HEK293 (cell line): ENCODE measurements at regions not wholly inside any gene's neighbourhood (a gene's known extent, or its start where the extent isn't known, plus 50 kb on each side); places are given as distances from the start of the nearest gene placed in this dataset.

Experiments
- CTCF ChIA-PET: fragments of 350-600 bp; formaldehyde crosslinking; extraction: SDS; loops from one replicate; lab custom pipeline; 2021; ENCODE audit warnings: antibody characterized with exemption; lab: Yijun Ruan, JAX
- POLR2A ChIA-PET: fragments of 300-600 bp; formaldehyde crosslinking; extraction: SDS; loops from one replicate; lab custom pipeline; 2020; ENCODE audit warnings: antibody characterized with exemption, inconsistent platforms; lab: Yijun Ruan, JAX
- H3K27ac ChIP-seq: fragments of 200-500 bp; sonication (Bioruptor generic); 2 replicates; pipeline ENCODE4 v1.5.1; 2014; ENCODE audit warnings: low read depth, low read length, control low read depth, inconsistent platforms; ENCODE audit errors: extremely low read depth
- H3K36me3 ChIP-seq, 2 experiments: fragments of 200-500 bp in 1 of 2; sonication (Bioruptor generic) in 1 of 2; 1 replicate in 1 of 2; 2 replicates in 1 of 2; pipeline ENCODE4 v1.5.1; 2014 to 2017; ENCODE audit warnings: inconsistent platforms in 2 of 2, low read length in 2 of 2; ENCODE audit not compliant: control insufficient read depth in 2 of 2, insufficient read depth in 1 of 2
- H3K4me1 ChIP-seq: fragments of 200-500 bp; sonication (Bioruptor generic); 2 replicates; pipeline ENCODE4 v1.5.1; 2014; ENCODE audit warnings: mild to moderate bottlenecking, low read length, inconsistent platforms; ENCODE audit not compliant: control insufficient read depth, insufficient read depth
- H3K4me3 ChIP-seq: 2 replicates; pipeline ENCODE4 v1.5.1; 2011; ENCODE audit warnings: low read depth, mild to moderate bottlenecking, control low read depth, low read length, moderate library complexity
- H3K9me3 ChIP-seq: fragments of 200-500 bp; sonication (Bioruptor generic); 2 replicates; pipeline ENCODE4 v1.5.1; 2014; ENCODE audit warnings: low read depth, low read length, inconsistent platforms; ENCODE audit not compliant: control insufficient read depth, insufficient read depth
- BCL11A ChIP-seq: fragments of 450-650 bp; formaldehyde crosslinking; IDR thresholded peaks from 2 replicates; pipeline ENCODE4 v1.5.1; 2016; ENCODE audit warnings: low read depth, missing biosample characterization, missing genetic modification characterization
- HOXD13 ChIP-seq: sonication (generic); formaldehyde crosslinking; IDR thresholded peaks from 2 replicates; pipeline ENCODE4 v1.8.0; 2022; ENCODE audit warnings: missing genetic modification reagents, borderline replicate concordance
- IKZF3 ChIP-seq: fragments of 450-650 bp; IDR thresholded peaks from 2 replicates; pipeline ENCODE4 v1.5.0; 2018; ENCODE audit warnings: missing biosample characterization, mild to moderate bottlenecking, missing genetic modification characterization, moderate library complexity
- OVOL3 ChIP-seq: fragments of 450-650 bp; formaldehyde crosslinking; IDR thresholded peaks from 2 replicates; pipeline ENCODE4 v1.5.1; 2016; ENCODE audit warnings: missing biosample characterization, missing genetic modification characterization
- PRDM6 ChIP-seq: fragments of 450-650 bp; formaldehyde crosslinking; IDR thresholded peaks from 2 replicates; pipeline ENCODE4 v1.5.1; 2017; ENCODE audit warnings: missing biosample characterization, missing genetic modification characterization
- ZBTB8A ChIP-seq: fragments of 450-650 bp; formaldehyde crosslinking; IDR thresholded peaks from 2 replicates; pipeline ENCODE4 v1.5.1; 2016; ENCODE audit warnings: missing biosample characterization, missing genetic modification characterization
- ZFHX2 ChIP-seq: fragments of 450-650 bp; formaldehyde crosslinking; conservative IDR thresholded peaks from 2 replicates; pipeline ENCODE4 v1.5.1; 2016; ENCODE audit warnings: missing biosample characterization, missing genetic modification characterization
- ZNF132 ChIP-seq: fragments of 450-650 bp; formaldehyde crosslinking; IDR thresholded peaks from 2 replicates; pipeline ENCODE4 v1.5.1; 2017; ENCODE audit warnings: missing biosample characterization, missing genetic modification characterization, borderline replicate concordance
- ZNF146 ChIP-seq: fragments of 450-650 bp; formaldehyde crosslinking; IDR thresholded peaks from 2 replicates; pipeline ENCODE4 v1.5.1; 2016; ENCODE audit warnings: missing biosample characterization, missing genetic modification characterization
- ZNF221 ChIP-seq: fragments of 450-650 bp; formaldehyde crosslinking; IDR thresholded peaks from 2 replicates; pipeline ENCODE4 v1.5.1; 2017; ENCODE audit warnings: missing biosample characterization, missing genetic modification characterization, borderline replicate concordance
- ZNF223 ChIP-seq: fragments of 450-650 bp; formaldehyde crosslinking; IDR thresholded peaks from 2 replicates; pipeline ENCODE4 v1.5.1; 2016; ENCODE audit warnings: missing biosample characterization, missing genetic modification characterization
- ZNF248 ChIP-seq: fragments of 450-650 bp; formaldehyde crosslinking; IDR thresholded peaks from 2 replicates; pipeline ENCODE4 v1.5.1; 2017; ENCODE audit warnings: missing biosample characterization, missing genetic modification characterization
- ZNF266 ChIP-seq: fragments of 450-650 bp; formaldehyde crosslinking; IDR thresholded peaks from 2 replicates; pipeline ENCODE4 v1.5.1; 2016; ENCODE audit warnings: missing biosample characterization, missing genetic modification characterization, low read depth
- ZNF37A ChIP-seq: fragments of 450-650 bp; IDR thresholded peaks from 2 replicates; pipeline ENCODE4 v1.5.1; 2018; ENCODE audit warnings: missing biosample characterization, missing genetic modification characterization
- ZNF664 ChIP-seq: fragments of 450-650 bp; formaldehyde crosslinking; IDR thresholded peaks from 2 replicates; pipeline ENCODE4 v1.5.1; 2016; ENCODE audit warnings: missing biosample characterization, missing genetic modification characterization
- ZNF707 ChIP-seq: fragments of 450-650 bp; formaldehyde crosslinking; IDR thresholded peaks from 2 replicates; pipeline ENCODE4 v1.5.1; 2016; ENCODE audit warnings: missing biosample characterization, missing genetic modification characterization
- ZNF747 ChIP-seq: fragments of 450-650 bp; formaldehyde crosslinking; IDR thresholded peaks from 2 replicates; pipeline ENCODE4 v1.5.1; 2016; ENCODE audit warnings: missing biosample characterization, missing genetic modification characterization
- ZNF785 ChIP-seq: fragments of 450-650 bp; formaldehyde crosslinking; IDR thresholded peaks from 2 replicates; pipeline ENCODE4 v1.5.1; 2016; ENCODE audit warnings: missing biosample characterization, missing genetic modification characterization
- ZNF843 ChIP-seq: fragments of 450-650 bp; formaldehyde crosslinking; IDR thresholded peaks from 2 replicates; pipeline ENCODE4 v1.5.1; 2016; ENCODE audit warnings: missing biosample characterization, missing genetic modification characterization
- ZSCAN23 ChIP-seq: fragments of 450-650 bp; formaldehyde crosslinking; IDR thresholded peaks from 2 replicates; pipeline ENCODE4 v1.5.1; 2016; ENCODE audit warnings: missing biosample characterization, missing genetic modification characterization
- TF ChIP-seq, protein P1 (sequence below): fragments of 450-650 bp; formaldehyde crosslinking; IDR thresholded peaks from 2 replicates; pipeline ENCODE4 v1.5.1; 2017; ENCODE audit warnings: missing biosample characterization, missing genetic modification characterization
- TF ChIP-seq, protein P2 (sequence below): fragments of 450-650 bp; formaldehyde crosslinking; IDR thresholded peaks from 2 replicates; pipeline ENCODE4 v1.5.1; 2016; ENCODE audit warnings: missing biosample characterization, missing genetic modification characterization
- TF ChIP-seq, protein P3 (sequence below): fragments of 450-650 bp; formaldehyde crosslinking; IDR thresholded peaks from 2 replicates; pipeline ENCODE4 v1.5.1; 2016; ENCODE audit warnings: missing biosample characterization, missing genetic modification characterization
- TF ChIP-seq, protein P4 (sequence below): fragments of 450-650 bp; formaldehyde crosslinking; IDR thresholded peaks from 2 replicates; pipeline ENCODE4 v1.5.1; 2016; ENCODE audit warnings: missing biosample characterization, missing genetic modification characterization, borderline replicate concordance

DNA sequence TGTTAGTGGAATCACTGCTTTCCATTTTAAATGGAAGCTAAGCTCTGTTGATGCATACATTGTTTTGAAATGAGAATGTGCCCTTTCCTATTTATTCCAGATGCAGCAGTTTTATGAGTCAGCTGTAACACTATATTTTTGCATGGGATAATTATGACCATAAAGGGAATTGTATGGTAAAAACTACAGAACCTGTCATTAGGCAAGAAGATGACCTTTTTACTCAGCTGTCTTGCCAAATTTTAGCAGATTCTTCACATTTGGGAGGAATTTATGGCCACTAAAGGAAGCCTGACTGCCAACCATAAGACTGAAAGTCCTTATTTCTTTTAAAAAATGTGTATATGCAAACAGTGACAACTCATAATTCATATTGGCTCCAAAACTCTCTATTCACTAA lies 356.3 kb upstream of the PRMT6 start:
- H3K4me3 ChIP-seq: no peak overlapping the region
- TF ChIP-seq ZFHX2 (tag by site-specific recombination) (no peak), ZNF785 (tag by site-specific recombination) (no peak), BCL11A (tag by site-specific recombination) (no peak), ZBTB8A (tag by site-specific recombination) (no peak), ZNF132 (tag by site-specific recombination) (no peak), ZNF747 (no peak), ZNF248 (tag by site-specific recombination) (no peak), ZNF146 (tag by site-specific recombination) (no peak), ZNF707 (tag by site-specific recombination) (no peak), ZNF843 (no peak)
- TF ChIP-seq, protein P1, sequence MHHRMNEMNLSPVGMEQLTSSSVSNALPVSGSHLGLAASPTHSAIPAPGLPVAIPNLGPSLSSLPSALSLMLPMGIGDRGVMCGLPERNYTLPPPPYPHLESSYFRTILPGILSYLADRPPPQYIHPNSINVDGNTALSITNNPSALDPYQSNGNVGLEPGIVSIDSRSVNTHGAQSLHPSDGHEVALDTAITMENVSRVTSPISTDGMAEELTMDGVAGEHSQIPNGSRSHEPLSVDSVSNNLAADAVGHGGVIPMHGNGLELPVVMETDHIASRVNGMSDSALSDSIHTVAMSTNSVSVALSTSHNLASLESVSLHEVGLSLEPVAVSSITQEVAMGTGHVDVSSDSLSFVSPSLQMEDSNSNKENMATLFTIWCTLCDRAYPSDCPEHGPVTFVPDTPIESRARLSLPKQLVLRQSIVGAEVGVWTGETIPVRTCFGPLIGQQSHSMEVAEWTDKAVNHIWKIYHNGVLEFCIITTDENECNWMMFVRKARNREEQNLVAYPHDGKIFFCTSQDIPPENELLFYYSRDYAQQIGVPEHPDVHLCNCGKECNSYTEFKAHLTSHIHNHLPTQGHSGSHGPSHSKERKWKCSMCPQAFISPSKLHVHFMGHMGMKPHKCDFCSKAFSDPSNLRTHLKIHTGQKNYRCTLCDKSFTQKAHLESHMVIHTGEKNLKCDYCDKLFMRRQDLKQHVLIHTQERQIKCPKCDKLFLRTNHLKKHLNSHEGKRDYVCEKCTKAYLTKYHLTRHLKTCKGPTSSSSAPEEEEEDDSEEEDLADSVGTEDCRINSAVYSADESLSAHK (tag by site-specific recombination): no peak
- TF ChIP-seq, protein P2, sequence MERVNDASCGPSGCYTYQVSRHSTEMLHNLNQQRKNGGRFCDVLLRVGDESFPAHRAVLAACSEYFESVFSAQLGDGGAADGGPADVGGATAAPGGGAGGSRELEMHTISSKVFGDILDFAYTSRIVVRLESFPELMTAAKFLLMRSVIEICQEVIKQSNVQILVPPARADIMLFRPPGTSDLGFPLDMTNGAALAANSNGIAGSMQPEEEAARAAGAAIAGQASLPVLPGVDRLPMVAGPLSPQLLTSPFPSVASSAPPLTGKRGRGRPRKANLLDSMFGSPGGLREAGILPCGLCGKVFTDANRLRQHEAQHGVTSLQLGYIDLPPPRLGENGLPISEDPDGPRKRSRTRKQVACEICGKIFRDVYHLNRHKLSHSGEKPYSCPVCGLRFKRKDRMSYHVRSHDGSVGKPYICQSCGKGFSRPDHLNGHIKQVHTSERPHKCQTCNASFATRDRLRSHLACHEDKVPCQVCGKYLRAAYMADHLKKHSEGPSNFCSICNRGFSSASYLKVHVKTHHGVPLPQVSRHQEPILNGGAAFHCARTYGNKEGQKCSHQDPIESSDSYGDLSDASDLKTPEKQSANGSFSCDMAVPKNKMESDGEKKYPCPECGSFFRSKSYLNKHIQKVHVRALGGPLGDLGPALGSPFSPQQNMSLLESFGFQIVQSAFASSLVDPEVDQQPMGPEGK (tag by site-specific recombination): no peak
- ChIA-PET CTCF (no interaction called here), POLR2A (no interaction called here)
- H3K36me3 ChIP-seq: no peaks in the 10 kb centered on the region
- H3K27ac ChIP-seq: no peak overlapping the region
- no peaks in the 10 kb centered on the region for H3K4me1 ChIP-seq
- H3K9me3 ChIP-seq: no peaks in the 10 kb centered on the region

DNA sequence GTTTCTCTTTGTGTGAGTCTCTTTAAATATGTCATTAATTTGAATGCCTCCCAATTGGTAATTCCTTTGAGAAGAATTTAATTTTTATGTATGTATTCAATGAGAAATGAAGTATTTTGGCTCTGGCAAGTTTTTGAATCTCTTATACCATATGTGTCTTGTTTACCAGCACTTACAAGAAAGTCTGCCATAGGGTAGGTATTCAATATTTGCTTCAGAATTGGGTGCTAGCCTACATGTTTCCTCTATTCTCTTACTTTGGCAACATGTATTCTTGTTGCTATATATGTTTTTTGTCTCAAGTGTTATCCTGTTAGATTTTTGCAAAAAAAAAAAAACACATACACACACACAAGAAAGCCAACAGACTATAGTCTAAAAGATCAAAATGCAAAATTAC lies 350.5 kb upstream of the PRMT6 start:
- no peaks in the 10 kb centered on the region for H3K9me3 ChIP-seq
- no peak overlapping the region for H3K4me3 ChIP-seq
- no peak overlapping the region for H3K27ac ChIP-seq
- CTCF ChIA-PET: no interaction called here
- POLR2A ChIA-PET: no interaction called here
- no peaks in the 10 kb centered on the region for H3K4me1 ChIP-seq
- H3K36me3 ChIP-seq: no peaks in the 10 kb centered on the region
- TF ChIP-seq, protein P3, sequence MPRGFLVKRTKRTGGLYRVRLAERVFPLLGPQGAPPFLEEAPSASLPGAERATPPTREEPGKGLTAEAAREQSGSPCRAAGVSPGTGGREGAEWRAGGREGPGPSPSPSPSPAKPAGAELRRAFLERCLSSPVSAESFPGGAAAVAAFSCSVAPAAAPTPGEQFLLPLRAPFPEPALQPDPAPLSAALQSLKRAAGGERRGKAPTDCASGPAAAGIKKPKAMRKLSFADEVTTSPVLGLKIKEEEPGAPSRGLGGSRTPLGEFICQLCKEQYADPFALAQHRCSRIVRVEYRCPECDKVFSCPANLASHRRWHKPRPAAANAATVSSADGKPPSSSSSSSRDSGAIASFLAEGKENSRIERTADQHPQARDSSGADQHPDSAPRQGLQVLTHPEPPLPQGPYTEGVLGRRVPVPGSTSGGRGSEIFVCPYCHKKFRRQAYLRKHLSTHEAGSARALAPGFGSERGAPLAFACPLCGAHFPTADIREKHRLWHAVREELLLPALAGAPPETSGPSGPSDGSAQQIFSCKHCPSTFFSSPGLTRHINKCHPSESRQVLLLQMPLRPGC (tag by site-specific recombination): no peak
- TF ChIP-seq IKZF3 (tag by site-specific recombination): no peak
- TF ChIP-seq ZSCAN23 (tag by site-specific recombination): no peak
- no peak for TF ChIP-seq PRDM6 (tag by site-specific recombination)
- TF ChIP-seq ZNF223 (tag by site-specific recombination): no peak
- no peak for TF ChIP-seq OVOL3 (tag by site-specific recombination)
- TF ChIP-seq ZNF221 (tag by site-specific recombination): no peak
- no peak for TF ChIP-seq ZNF37A (tag by site-specific recombination)
- no peak for TF ChIP-seq HOXD13 (CRISPR knock-in tag)
- TF ChIP-seq, protein P4, sequence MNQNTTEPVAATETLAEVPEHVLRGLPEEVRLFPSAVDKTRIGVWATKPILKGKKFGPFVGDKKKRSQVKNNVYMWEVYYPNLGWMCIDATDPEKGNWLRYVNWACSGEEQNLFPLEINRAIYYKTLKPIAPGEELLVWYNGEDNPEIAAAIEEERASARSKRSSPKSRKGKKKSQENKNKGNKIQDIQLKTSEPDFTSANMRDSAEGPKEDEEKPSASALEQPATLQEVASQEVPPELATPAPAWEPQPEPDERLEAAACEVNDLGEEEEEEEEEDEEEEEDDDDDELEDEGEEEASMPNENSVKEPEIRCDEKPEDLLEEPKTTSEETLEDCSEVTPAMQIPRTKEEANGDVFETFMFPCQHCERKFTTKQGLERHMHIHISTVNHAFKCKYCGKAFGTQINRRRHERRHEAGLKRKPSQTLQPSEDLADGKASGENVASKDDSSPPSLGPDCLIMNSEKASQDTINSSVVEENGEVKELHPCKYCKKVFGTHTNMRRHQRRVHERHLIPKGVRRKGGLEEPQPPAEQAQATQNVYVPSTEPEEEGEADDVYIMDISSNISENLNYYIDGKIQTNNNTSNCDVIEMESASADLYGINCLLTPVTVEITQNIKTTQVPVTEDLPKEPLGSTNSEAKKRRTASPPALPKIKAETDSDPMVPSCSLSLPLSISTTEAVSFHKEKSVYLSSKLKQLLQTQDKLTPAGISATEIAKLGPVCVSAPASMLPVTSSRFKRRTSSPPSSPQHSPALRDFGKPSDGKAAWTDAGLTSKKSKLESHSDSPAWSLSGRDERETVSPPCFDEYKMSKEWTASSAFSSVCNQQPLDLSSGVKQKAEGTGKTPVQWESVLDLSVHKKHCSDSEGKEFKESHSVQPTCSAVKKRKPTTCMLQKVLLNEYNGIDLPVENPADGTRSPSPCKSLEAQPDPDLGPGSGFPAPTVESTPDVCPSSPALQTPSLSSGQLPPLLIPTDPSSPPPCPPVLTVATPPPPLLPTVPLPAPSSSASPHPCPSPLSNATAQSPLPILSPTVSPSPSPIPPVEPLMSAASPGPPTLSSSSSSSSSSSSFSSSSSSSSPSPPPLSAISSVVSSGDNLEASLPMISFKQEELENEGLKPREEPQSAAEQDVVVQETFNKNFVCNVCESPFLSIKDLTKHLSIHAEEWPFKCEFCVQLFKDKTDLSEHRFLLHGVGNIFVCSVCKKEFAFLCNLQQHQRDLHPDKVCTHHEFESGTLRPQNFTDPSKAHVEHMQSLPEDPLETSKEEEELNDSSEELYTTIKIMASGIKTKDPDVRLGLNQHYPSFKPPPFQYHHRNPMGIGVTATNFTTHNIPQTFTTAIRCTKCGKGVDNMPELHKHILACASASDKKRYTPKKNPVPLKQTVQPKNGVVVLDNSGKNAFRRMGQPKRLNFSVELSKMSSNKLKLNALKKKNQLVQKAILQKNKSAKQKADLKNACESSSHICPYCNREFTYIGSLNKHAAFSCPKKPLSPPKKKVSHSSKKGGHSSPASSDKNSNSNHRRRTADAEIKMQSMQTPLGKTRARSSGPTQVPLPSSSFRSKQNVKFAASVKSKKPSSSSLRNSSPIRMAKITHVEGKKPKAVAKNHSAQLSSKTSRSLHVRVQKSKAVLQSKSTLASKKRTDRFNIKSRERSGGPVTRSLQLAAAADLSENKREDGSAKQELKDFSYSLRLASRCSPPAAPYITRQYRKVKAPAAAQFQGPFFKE (tag by site-specific recombination): no peak
- TF ChIP-seq ZNF664 (tag by site-specific recombination): no peak
- no peak for TF ChIP-seq ZNF266 (tag by site-specific recombination)
